Urinary bladder (tissue), 3 donors: ENCODE measurements at regions not wholly inside any gene's neighbourhood (a gene's known extent, or its start where the extent isn't known, plus 50 kb on each side); places are given as distances from the start of the nearest gene placed in this dataset.

Experiments
- DNase-seq: peaks from one replicate; pipeline ENCODE4 v3.0.0-alpha.2; 2015; ENCODE audit errors: extremely low spot score
- H3K27ac ChIP-seq: one replicate; pipeline ENCODE4 v1.5.1; 2013; ENCODE audit warnings: low read depth, mild to moderate bottlenecking, moderate library complexity
- H3K36me3 ChIP-seq: one replicate; pipeline ENCODE4 v1.6.1; 2013; ENCODE audit warnings: mild to moderate bottlenecking, moderate library complexity; ENCODE audit not compliant: insufficient read depth
- H3K4me1 ChIP-seq: one replicate; pipeline ENCODE4 v1.6.1; 2013; ENCODE audit warnings: mild to moderate bottlenecking, moderate library complexity; ENCODE audit not compliant: insufficient read depth
- H3K4me3 ChIP-seq: one replicate; pipeline ENCODE4 v1.5.1; 2013; ENCODE audit warnings: low read depth, low read length
- WGBS: extraction: QIAGEN DNeasy Blood & Tissue Kit; methylation state at CpG from one replicate; pipeline ENCODE4 v1.1.7; 2013; 5-methylcytosine and 5-hydroxymethylcytosine counted together
- donor health status: healthy with polysubstance abuse.
- donor health status: healthy.

GRCh38 chr2:55973673-55974072 is 50.1 kb upstream of the EFEMP1 start:
- H3K4me3 ChIP-seq = no peak overlapping the region
- WGBS = 99% methylated on average over 1 of the region's 1 CpG

GRCh38 chr2:55976681-55977080 is 53.1 kb upstream of the EFEMP1 start:
- DNase-seq = no peak
- H3K27ac ChIP-seq = no peak overlapping the region
- no peak overlapping the region for H3K4me3 ChIP-seq

More at GRCh38 chr2:55973673-55974072, 50.1 kb upstream of the EFEMP1 start:
- H3K27ac ChIP-seq = no peak overlapping the region
- H3K4me1 ChIP-seq = no peaks in the 10 kb centered on the region
- H3K36me3 ChIP-seq = no peaks in the 10 kb centered on the region
- no peak for DNase-seq

GRCh38 chr2:55985406-55985805 is 61.8 kb upstream of the EFEMP1 start:
- no peaks in the 10 kb centered on the region for H3K36me3 ChIP-seq
- no peak overlapping the region for H3K27ac ChIP-seq
- no peak for DNase-seq
- 57% methylated on average over 1 of the region's 1 CpG for WGBS
- H3K4me3 ChIP-seq = no peak overlapping the region
- H3K4me1 ChIP-seq = no peaks in the 10 kb centered on the region

More at GRCh38 chr2:55976681-55977080, 53.1 kb upstream of the EFEMP1 start:
- Histone ChIP-seq H3K4me1 (no peaks in the 10 kb centered on the region), H3K36me3 (no peaks in the 10 kb centered on the region)

- WGBS = 94% methylated on average over 2 of the region's 2 CpGs
- Histone ChIP-seq H3K27ac (no peak overlapping the region), H3K4me3 (no peak overlapping the region), H3K4me1 (no peaks in the 10 kb centered on the region), H3K36me3 (no peaks in the 10 kb centered on the region)
- no peak for DNase-seq
These were observed 62.4 kb upstream of the EFEMP1 start for GRCh38 chr2:55986001-55986400.

GRCh38 chr2:55986700-55987440 is 63.3 kb upstream of the EFEMP1 start:
- DNase-seq = no peak
- H3K4me3 ChIP-seq = no peak overlapping the region
- H3K36me3 ChIP-seq = no peaks in the 10 kb centered on the region
- no peak overlapping the region for H3K27ac ChIP-seq
- no peaks in the 10 kb centered on the region for H3K4me1 ChIP-seq

- DNase-seq = no peak
- WGBS = 96% methylated on average over 7 of the region's 7 CpGs
- no peak overlapping the region for H3K27ac ChIP-seq
- H3K36me3 ChIP-seq = no peaks in the 10 kb centered on the region
- no peak overlapping the region for H3K4me3 ChIP-seq
- no peaks in the 10 kb centered on the region for H3K4me1 ChIP-seq
These were observed 65.8 kb upstream of the EFEMP1 start for GRCh38 chr2:55989405-55989804.

GRCh38 chr2:55992455-55992854 is 68.9 kb upstream of the EFEMP1 start:
- H3K36me3 ChIP-seq = no peaks in the 10 kb centered on the region
- WGBS = 21% methylated on average over 4 of the region's 4 CpGs
- DNase-seq = no peak
- H3K27ac ChIP-seq = no peak overlapping the region
- H3K4me1 ChIP-seq = no peaks in the 10 kb centered on the region
- no peak overlapping the region for H3K4me3 ChIP-seq

GRCh38 chr2:55993685-55994084 is 70.1 kb upstream of the EFEMP1 start:
- WGBS = 92% methylated on average over 4 of the region's 4 CpGs
- H3K4me1 ChIP-seq = no peaks in the 10 kb centered on the region
- H3K36me3 ChIP-seq = no peaks in the 10 kb centered on the region

GRCh38 chr2:55995211-55995610 is 71.6 kb upstream of the EFEMP1 start:
- no peaks in the 10 kb centered on the region for H3K36me3 ChIP-seq
- H3K27ac ChIP-seq = no peak overlapping the region
- DNase-seq = peak; percentile 72
- H3K4me1 ChIP-seq = no peaks in the 10 kb centered on the region
- 83% methylated on average over 1 of the region's 1 CpG for WGBS
- no peak overlapping the region for H3K4me3 ChIP-seq

More at GRCh38 chr2:55993685-55994084, 70.1 kb upstream of the EFEMP1 start:
- no peak overlapping the region for H3K27ac ChIP-seq
- DNase-seq = no peak
- no peak overlapping the region for H3K4me3 ChIP-seq

GRCh38 chr2:55995902-55996301 is 72.3 kb upstream of the EFEMP1 start:
- no peak overlapping the region for H3K27ac ChIP-seq
- no peaks in the 10 kb centered on the region for H3K4me1 ChIP-seq
- no peak overlapping the region for H3K4me3 ChIP-seq
- WGBS = 91% methylated on average over 2 of the region's 2 CpGs
- H3K36me3 ChIP-seq = no peaks in the 10 kb centered on the region
- no peak for DNase-seq

- Histone ChIP-seq H3K4me3 (no peak overlapping the region), H3K4me1 (no peaks in the 10 kb centered on the region), H3K27ac (no peak overlapping the region), H3K36me3 (no peaks in the 10 kb centered on the region)
- no peak for DNase-seq
These were observed 75.6 kb upstream of the EFEMP1 start for GRCh38 chr2:55999231-55999630.

GRCh38 chr2:55999790-56000189 is 76.2 kb upstream of the EFEMP1 start:
- Histone ChIP-seq H3K27ac (no peak overlapping the region), H3K4me1 (no peaks in the 10 kb centered on the region), H3K36me3 (no peaks in the 10 kb centered on the region), H3K4me3 (no peak overlapping the region)
- DNase-seq = no peak
- 35% methylated on average over 2 of the region's 2 CpGs for WGBS

GRCh38 chr2:56001947-56002346 is 78.4 kb upstream of the EFEMP1 start:
- Histone ChIP-seq H3K36me3 (no peaks in the 10 kb centered on the region), H3K4me3 (no peak overlapping the region), H3K4me1 (no peaks in the 10 kb centered on the region), H3K27ac (no peak overlapping the region)
- WGBS = 19% methylated on average over 1 of the region's 1 CpG
- peak; percentile 25 for DNase-seq

GRCh38 chr2:56008661-56009431 is 85.3 kb upstream of the EFEMP1 start:
- Histone ChIP-seq H3K27ac (no peak overlapping the region), H3K36me3 (no peaks in the 10 kb centered on the region), H3K4me3 (no peak overlapping the region), H3K4me1 (no peaks in the 10 kb centered on the region)
- 20% methylated on average over 8 of the region's 8 CpGs for WGBS
- peak; percentile 80 for DNase-seq
